ENCODE measurements at regions not wholly inside any gene's neighbourhood (a gene's known extent, or its start where the extent isn't known, plus 50 kb on each side); places are given as distances from the start of the nearest gene placed in this dataset.

DNA sequence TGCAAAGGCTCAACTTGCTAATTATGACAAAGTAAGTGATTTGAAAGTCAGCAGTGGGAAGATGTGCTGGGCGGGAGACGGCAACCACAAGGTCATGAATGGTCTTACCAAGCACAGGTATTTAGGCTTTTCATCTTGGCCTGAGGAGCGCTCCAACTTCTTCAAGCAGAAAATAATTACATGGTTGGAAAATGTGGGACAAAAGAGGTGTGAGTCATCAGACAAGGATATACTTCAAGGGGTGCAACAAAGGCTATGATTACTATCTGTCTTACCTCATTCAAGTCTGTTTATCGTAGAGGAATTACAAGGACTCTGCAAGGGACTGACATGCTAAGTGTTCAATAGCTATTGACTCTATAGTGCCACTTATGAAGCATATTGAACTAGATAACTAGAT lies 2005.7 kb downstream of the MRPL39 start:
- no peak for TF ChIP-seq CTCF (IDR thresholded peaks at IDR 0.05)
- no peak for TF ChIP-seq POLR2A (IDR thresholded peaks at IDR 0.05)
- no peak for TF ChIP-seq POLR2AphosphoS5 (IDR thresholded peaks at IDR 0.05)
